ENCODE measurements at regions not wholly inside any gene's neighbourhood (a gene's known extent, or its start where the extent isn't known, plus 50 kb on each side); places are given as distances from the start of the nearest gene placed in this dataset.

DNA sequence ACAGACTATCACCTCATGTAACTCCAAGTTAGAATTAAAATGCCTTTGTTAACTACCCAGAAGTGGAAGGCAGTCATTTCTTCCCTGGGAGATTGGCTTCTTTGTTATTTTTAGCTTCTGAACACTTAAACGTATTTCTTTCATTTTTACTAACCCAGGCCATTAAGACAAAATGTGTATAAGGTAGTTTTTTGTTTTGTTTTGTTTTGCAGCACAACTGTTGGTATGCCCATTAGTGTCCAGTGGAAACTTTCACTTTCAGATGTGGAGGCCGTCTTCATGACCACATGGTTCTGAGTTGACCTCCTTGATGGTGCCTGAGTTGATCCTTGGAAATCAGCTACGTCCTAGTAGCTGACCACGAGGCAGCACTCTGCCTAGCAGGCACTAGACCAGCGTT, 264.6 kb upstream of the ZNF608 start:
- Mint-ChIP-seq H3K27me3 (ENCODE audit: insufficient read depth) (no peaks in the 10 kb centered on the region), H3K4me3 (no peak overlapping the region), H3K36me3 (ENCODE audit: low read depth) (no peaks in the 10 kb centered on the region), H3K4me1 (ENCODE audit: low read depth) (no peaks in the 10 kb centered on the region), H3K9me3 (no peaks in the 10 kb centered on the region), H3K27ac (no peak overlapping the region)
- DNase-seq (ENCODE audit: low spot score): no peak
- intact Hi-C loops (cut with micrococcal nuclease): no loop called here

DNA sequence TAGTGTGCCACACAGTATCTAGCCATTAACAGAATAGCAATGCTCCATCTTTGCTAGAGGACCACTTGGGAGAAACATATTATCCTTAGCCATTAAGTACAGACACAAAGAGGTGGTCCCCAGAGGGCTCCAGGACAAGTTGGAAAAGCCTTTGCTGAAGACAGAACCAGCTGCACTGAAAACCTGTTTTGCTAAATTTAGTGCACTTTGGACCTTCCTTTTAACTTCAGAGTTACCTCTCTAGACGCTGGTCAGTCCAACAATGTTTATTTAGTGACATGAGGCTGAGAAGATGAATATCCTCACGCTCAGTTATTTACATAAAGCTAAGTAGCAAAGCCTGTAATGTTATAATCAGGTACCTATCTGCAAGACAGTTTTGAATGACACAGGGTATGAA, 265.0 kb upstream of the ZNF608 start:
- Mint-ChIP-seq H3K27ac (no peak overlapping the region), H3K27me3 (ENCODE audit: insufficient read depth) (no peaks in the 10 kb centered on the region), H3K36me3 (ENCODE audit: low read depth) (no peaks in the 10 kb centered on the region)

DNA sequence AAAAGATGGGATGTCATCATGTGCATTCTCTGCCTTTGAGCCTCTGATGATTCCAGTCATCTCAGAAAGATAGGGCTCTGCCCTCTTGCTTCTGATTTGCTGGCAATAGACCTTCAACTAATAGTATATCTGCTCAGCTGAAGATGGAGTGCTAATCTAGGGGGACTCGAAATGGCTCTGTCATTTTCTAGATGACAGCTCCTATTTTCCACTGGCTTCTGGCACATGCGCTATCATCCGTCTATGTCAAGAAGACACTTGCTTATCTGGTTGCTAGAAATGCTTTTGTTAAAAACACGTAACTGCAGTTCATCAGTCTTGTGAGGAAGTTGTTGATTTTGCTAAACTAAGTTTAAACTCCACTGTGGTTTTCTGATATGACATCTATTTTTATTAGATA, 265.5 kb upstream of the ZNF608 start:
- intact Hi-C loops (cut with micrococcal nuclease): no loop called here
- Mint-ChIP-seq H3K4me3 (no peak overlapping the region), H3K27ac (no peak overlapping the region), H3K27me3 (ENCODE audit: insufficient read depth) (no peaks in the 10 kb centered on the region), H3K9me3 (no peaks in the 10 kb centered on the region), H3K36me3 (ENCODE audit: low read depth) (no peaks in the 10 kb centered on the region), H3K4me1 (ENCODE audit: low read depth) (no peaks in the 10 kb centered on the region)
- DNase-seq (ENCODE audit: low spot score): no peak

More for the DNA sequence above, 265.0 kb upstream of the ZNF608 start:
- no peak for DNase-seq (ENCODE audit: low spot score)
- no peaks in the 10 kb centered on the region for H3K9me3 Mint-ChIP-seq
- H3K4me3 Mint-ChIP-seq: no peak overlapping the region
- H3K4me1 Mint-ChIP-seq (ENCODE audit: low read depth): no peaks in the 10 kb centered on the region
- intact Hi-C loops (cut with micrococcal nuclease): no loop called here

GRCh38 chr5:125012727-125013451, 266.4 kb upstream of the ZNF608 start:
- no peaks in the 10 kb centered on the region for H3K4me1 Mint-ChIP-seq (ENCODE audit: low read depth)
- no peak for DNase-seq (ENCODE audit: low spot score)
- H3K27me3 Mint-ChIP-seq (ENCODE audit: insufficient read depth): no peaks in the 10 kb centered on the region

DNA sequence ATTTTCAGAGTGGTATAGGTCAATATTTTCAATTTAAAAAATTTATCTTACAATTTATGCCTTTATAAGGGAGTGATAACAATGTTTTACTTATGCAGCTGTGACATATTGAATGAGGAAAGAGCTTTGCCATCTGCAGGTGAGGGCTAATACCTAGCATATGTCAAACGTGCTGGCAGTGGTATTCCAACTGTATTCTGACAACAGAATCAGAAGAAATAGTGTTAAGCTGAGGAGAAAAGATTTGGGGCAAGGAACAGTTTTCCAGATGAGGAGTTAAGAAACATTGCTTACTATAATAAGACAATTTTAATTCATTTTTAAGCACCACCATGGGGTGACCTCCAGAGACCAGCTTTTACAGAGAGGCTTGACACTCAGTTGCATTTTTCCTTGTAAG, 267.8 kb upstream of the ZNF608 start:
- H3K9me3 Mint-ChIP-seq: no peaks in the 10 kb centered on the region
- H3K27me3 Mint-ChIP-seq (ENCODE audit: insufficient read depth): no peaks in the 10 kb centered on the region
- H3K4me3 Mint-ChIP-seq: no peak overlapping the region
- H3K27ac Mint-ChIP-seq: no peak overlapping the region
- intact Hi-C loops (cut with micrococcal nuclease): no loop called here
- no peaks in the 10 kb centered on the region for H3K4me1 Mint-ChIP-seq (ENCODE audit: low read depth)
- H3K36me3 Mint-ChIP-seq (ENCODE audit: low read depth): no peaks in the 10 kb centered on the region
- DNase-seq (ENCODE audit: low spot score): no peak

More at GRCh38 chr5:125012727-125013451, 266.4 kb upstream of the ZNF608 start:
- H3K27ac Mint-ChIP-seq: no peak overlapping the region
- intact Hi-C loops (cut with micrococcal nuclease): no loop called here
- no peaks in the 10 kb centered on the region for H3K36me3 Mint-ChIP-seq (ENCODE audit: low read depth)
- H3K9me3 Mint-ChIP-seq: no peaks in the 10 kb centered on the region
- no peak overlapping the region for H3K4me3 Mint-ChIP-seq

DNA sequence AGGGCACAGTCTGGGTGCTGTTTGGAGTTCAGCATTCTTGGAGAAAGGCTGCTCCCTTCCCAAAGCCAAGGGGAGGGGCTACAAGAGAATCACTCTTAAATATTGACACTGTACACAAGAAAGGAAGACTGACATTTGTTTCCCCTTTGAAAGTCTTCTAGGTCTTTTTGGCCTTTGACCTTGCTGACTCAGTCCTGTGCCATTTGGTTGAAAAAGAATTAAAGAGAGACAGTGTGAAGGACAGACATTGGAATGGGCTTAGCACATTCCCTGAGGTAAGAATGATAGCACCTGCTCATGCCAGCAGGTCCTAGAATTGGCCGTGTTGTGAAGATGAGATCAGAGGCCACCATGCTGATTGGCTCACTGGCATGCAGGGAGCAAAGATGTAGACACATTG, 271.4 kb upstream of the ZNF608 start:
- intact Hi-C loops (cut with micrococcal nuclease): no loop called here
- Mint-ChIP-seq H3K9me3 (no peaks in the 10 kb centered on the region), H3K27me3 (ENCODE audit: insufficient read depth) (no peaks in the 10 kb centered on the region), H3K36me3 (ENCODE audit: low read depth) (no peaks in the 10 kb centered on the region), H3K27ac (no peak overlapping the region), H3K4me1 (ENCODE audit: low read depth) (no peaks in the 10 kb centered on the region), H3K4me3 (no peak overlapping the region)
- no peak for DNase-seq (ENCODE audit: low spot score)

GRCh38 chr5:125023673-125024072, 277.2 kb upstream of the ZNF608 start:
- intact Hi-C loops (cut with micrococcal nuclease): no loop called here
- Mint-ChIP-seq H3K27ac (no peak overlapping the region), H3K27me3 (ENCODE audit: insufficient read depth) (no peaks in the 10 kb centered on the region), H3K36me3 (ENCODE audit: low read depth) (no peaks in the 10 kb centered on the region), H3K4me3 (no peak overlapping the region), H3K4me1 (ENCODE audit: low read depth) (no peaks in the 10 kb centered on the region), H3K9me3 (no peaks in the 10 kb centered on the region)
- no peak for DNase-seq (ENCODE audit: low spot score)

DNA sequence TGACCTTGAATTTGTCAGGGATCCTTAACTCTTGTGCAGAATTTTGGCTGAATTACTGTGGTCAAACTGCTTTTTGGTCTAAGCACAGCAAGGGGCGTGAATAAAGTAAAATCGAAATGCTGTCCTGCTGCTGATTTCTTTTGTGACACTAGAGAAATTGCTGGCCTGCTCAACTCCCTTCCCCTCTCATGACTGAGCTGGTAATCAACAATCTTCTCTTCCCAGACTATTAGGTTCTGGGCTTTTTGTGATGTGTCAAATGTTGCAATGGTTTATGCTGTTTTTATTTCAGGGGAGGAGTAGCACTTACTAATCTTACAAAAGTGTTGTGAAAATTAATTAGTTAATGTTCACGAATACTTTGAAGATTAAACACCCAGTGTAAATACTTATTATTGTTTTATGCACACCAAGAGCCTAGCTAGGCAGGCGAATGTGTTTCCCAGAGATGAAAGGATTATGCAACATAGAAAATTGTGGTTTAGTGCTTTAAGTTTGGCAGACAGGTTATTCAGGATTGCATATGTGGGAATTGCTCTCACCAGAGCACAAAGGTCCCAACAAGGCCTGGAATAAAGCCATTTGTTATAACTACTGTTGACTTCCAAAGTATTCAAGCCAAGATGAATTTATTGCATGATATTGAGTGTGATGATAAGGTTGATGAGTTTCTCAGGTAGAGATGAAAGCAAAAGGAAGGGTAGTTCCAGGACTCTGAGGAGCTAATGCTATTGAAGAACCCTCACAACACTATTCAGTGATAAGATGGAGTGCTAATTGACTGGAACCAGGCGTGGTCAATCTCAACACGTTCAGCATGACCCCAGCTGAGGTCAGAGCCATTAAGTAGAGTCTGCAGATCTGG, 280.7 kb upstream of the ZNF608 start:
- intact Hi-C loops (cut with micrococcal nuclease): no loop called here
- Mint-ChIP-seq H3K27me3 (ENCODE audit: insufficient read depth) (no peaks in the 10 kb centered on the region), H3K9me3 (no peaks in the 10 kb centered on the region), H3K27ac (no peak overlapping the region), H3K36me3 (ENCODE audit: low read depth) (no peaks in the 10 kb centered on the region), H3K4me1 (ENCODE audit: low read depth) (no peaks in the 10 kb centered on the region), H3K4me3 (no peak overlapping the region)
- DNase-seq (ENCODE audit: low spot score): no peak

DNA sequence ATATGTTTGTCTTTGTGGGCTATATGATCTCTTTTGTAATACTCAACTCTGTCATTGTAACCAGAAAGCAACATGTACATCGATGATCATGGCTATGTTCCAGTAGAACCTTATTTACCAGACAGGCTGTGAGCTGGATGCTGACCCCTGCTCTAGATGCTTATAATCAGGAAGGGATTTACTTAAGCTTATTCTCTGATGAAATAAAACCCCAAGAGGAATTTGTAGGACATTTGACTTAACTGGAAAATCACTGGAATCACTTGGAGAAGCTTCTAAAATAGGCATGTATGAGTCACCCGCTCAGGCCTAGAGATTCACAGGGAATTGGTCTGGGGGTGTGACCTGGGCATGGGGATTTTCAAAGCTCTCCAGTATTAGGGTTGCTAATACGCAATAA, 285.8 kb upstream of the ZNF608 start:
- no peak for DNase-seq (ENCODE audit: low spot score)
- H3K27me3 Mint-ChIP-seq (ENCODE audit: insufficient read depth): no peaks in the 10 kb centered on the region
- no peaks in the 10 kb centered on the region for H3K4me1 Mint-ChIP-seq (ENCODE audit: low read depth)
- H3K4me3 Mint-ChIP-seq: no peak overlapping the region
- intact Hi-C loops (cut with micrococcal nuclease): no loop called here
- H3K27ac Mint-ChIP-seq: no peak overlapping the region
- no peaks in the 10 kb centered on the region for H3K36me3 Mint-ChIP-seq (ENCODE audit: low read depth)
- H3K9me3 Mint-ChIP-seq: no peaks in the 10 kb centered on the region

DNA sequence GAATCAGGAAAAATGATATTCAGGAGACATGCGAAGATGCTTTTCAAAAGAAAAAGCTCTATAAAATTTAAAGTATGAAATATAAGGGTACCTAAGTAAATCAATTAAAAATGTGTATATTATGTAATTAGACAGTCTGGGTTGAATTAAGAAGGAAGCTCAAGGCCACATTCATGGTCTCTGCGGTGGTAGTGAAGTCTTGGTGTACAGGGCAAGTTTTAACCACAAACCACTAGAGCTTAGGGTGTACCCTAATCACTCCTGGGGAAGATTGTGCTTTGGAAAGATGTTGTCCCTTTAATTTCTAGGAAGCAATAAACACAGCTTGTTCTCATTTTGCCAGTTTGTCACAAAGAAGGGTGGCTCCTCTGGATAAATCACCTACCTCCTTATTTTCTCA, 287.2 kb upstream of the ZNF608 start:
- H3K9me3 Mint-ChIP-seq: peaks cover 3% of the 10 kb centered on the region
- no peaks in the 10 kb centered on the region for H3K4me1 Mint-ChIP-seq (ENCODE audit: low read depth)
- H3K4me3 Mint-ChIP-seq: no peak overlapping the region
- DNase-seq (ENCODE audit: low spot score): no peak
- intact Hi-C loops (cut with micrococcal nuclease): no loop called here
- H3K27ac Mint-ChIP-seq: no peak overlapping the region
- H3K27me3 Mint-ChIP-seq (ENCODE audit: insufficient read depth): no peaks in the 10 kb centered on the region
- H3K36me3 Mint-ChIP-seq (ENCODE audit: low read depth): no peaks in the 10 kb centered on the region

GRCh38 chr5:125034331-125034730, 287.9 kb upstream of the ZNF608 start:
- intact Hi-C loops (cut with micrococcal nuclease): no loop called here

DNA sequence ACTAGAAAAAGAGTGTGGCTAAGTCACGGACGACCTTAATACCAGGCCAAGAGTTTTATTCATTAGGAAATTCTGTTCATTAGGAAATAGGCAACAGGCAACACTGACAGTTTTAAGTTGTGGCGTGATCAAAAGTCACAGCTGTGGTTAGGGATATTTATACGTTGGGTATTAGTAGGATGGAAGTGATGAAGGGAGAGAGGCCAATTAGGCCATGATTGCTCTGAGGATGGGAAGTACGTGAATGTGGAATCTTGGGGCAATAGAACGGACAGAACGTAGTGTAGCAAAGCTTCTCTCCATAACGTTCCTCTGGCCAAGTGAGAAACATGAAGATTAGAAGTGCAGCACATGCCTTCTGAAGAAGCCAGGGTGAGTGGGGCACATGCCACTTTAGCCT, 290.1 kb upstream of the ZNF608 start:
- intact Hi-C loops (cut with micrococcal nuclease): no loop called here
- Mint-ChIP-seq H3K27me3 (ENCODE audit: insufficient read depth) (no peaks in the 10 kb centered on the region), H3K9me3 (peaks cover 3% of the 10 kb centered on the region), H3K36me3 (ENCODE audit: low read depth) (no peaks in the 10 kb centered on the region), H3K4me1 (ENCODE audit: low read depth) (no peaks in the 10 kb centered on the region), H3K4me3 (no peak overlapping the region), H3K27ac (no peak overlapping the region)
- no peak for DNase-seq (ENCODE audit: low spot score)

More at GRCh38 chr5:125034331-125034730, 287.9 kb upstream of the ZNF608 start:
- no peaks in the 10 kb centered on the region for H3K4me1 Mint-ChIP-seq (ENCODE audit: low read depth)
- peaks cover 3% of the 10 kb centered on the region for H3K9me3 Mint-ChIP-seq
- H3K27me3 Mint-ChIP-seq (ENCODE audit: insufficient read depth): no peaks in the 10 kb centered on the region
- H3K36me3 Mint-ChIP-seq (ENCODE audit: low read depth): no peaks in the 10 kb centered on the region
- DNase-seq (ENCODE audit: low spot score): no peak
- H3K4me3 Mint-ChIP-seq: no peak overlapping the region
- no peak overlapping the region for H3K27ac Mint-ChIP-seq

DNA sequence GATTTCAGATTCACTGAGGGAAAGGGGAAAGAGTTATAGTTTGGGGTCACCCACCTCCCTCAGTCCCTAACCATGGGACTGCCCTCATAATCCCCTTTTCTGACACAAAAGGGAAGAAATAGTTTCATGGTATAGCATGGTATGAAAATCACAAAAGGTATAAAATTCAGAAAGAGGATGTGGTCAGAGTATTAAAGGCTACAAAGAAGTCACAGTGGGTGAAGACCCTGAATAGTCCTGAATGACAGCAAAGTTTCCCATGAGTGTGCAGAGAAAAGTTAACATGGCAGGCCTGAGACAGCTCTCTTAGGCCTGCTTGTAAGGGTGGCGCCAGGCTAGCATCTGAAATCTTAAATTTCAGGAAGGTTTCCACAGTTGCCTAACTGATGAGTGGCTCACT, 290.6 kb upstream of the ZNF608 start:
- Mint-ChIP-seq H3K27me3 (ENCODE audit: insufficient read depth) (no peaks in the 10 kb centered on the region), H3K4me1 (ENCODE audit: low read depth) (no peaks in the 10 kb centered on the region)
- intact Hi-C loops (cut with micrococcal nuclease): no loop called here

More for the DNA sequence above, 290.6 kb upstream of the ZNF608 start:
- no peaks in the 10 kb centered on the region for H3K36me3 Mint-ChIP-seq (ENCODE audit: low read depth)
- peaks cover 3% of the 10 kb centered on the region for H3K9me3 Mint-ChIP-seq
- H3K27ac Mint-ChIP-seq: no peak overlapping the region
- no peak overlapping the region for H3K4me3 Mint-ChIP-seq
- no peak for DNase-seq (ENCODE audit: low spot score)

Measured in activated T-helper 1 cell treated with anti-CD3 and anti-CD28 coated beads, Interleukin-12 subunit alpha, Interleukin-12 subunit beta, Interleukin-2, Interleukin-4 antibody, amounts not matched to agents 30 ng/mL and 10 ng/mL and 1 ng/mL, durations not matched to agents 14 hours and 24 hours and 36 hours (primary cell).